ENCODE measurements at regions not wholly inside any gene's neighbourhood (a gene's known extent, or its start where the extent isn't known, plus 50 kb on each side); places are given as distances from the start of the nearest gene placed in this dataset.

GRCh38 chr17:77889866-77890760 is 68.4 kb upstream of the TNRC6C start:
- Mint-ChIP-seq H3K27me3 (peaks cover 9% of the 10 kb centered on the region), H3K9me3 (no peaks in the 10 kb centered on the region), H3K27ac (no peak overlapping the region), H3K36me3 (ENCODE audit: low read depth) (no peaks in the 10 kb centered on the region), H3K4me3 (no peak overlapping the region), H3K4me1 (ENCODE audit: low read depth) (peaks cover 45% of the 10 kb centered on the region)

DNA sequence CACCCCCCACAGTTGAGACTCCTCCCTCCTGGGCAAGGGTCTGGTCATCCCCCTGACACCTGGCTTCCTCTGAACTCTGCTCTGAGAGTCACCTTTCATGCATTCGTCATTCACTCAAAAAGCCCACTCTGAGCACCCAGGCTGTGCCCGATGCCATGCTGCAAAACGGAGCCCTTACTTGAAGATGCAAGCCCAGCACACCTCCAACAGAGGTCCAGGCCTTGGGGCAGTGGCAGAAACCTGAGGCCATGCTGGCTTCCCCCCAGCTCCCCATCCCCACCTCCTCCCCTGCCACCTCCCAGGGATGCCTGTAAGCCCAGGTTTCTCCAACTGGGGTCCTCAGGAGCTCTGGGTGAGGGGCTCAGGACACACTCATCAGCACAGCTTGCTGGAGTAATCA is 67.7 kb upstream of the TNRC6C start:
- Mint-ChIP-seq H3K4me1 (ENCODE audit: low read depth) (peaks cover 43% of the 10 kb centered on the region), H3K27me3 (peaks cover 9% of the 10 kb centered on the region), H3K36me3 (ENCODE audit: low read depth) (no peaks in the 10 kb centered on the region)

GRCh38 chr17:77891602-77892001 is 66.9 kb upstream of the TNRC6C start:
- Mint-ChIP-seq H3K36me3 (ENCODE audit: low read depth) (no peaks in the 10 kb centered on the region), H3K4me1 (ENCODE audit: low read depth) (peaks cover 35% of the 10 kb centered on the region), H3K4me3 (no peak overlapping the region), H3K27me3 (peaks cover 9% of the 10 kb centered on the region), H3K9me3 (no peaks in the 10 kb centered on the region), H3K27ac (no peak overlapping the region)

More for the DNA sequence above, 67.7 kb upstream of the TNRC6C start:
- Mint-ChIP-seq H3K4me3 (no peak overlapping the region), H3K27ac (no peak overlapping the region), H3K9me3 (no peaks in the 10 kb centered on the region)

DNA sequence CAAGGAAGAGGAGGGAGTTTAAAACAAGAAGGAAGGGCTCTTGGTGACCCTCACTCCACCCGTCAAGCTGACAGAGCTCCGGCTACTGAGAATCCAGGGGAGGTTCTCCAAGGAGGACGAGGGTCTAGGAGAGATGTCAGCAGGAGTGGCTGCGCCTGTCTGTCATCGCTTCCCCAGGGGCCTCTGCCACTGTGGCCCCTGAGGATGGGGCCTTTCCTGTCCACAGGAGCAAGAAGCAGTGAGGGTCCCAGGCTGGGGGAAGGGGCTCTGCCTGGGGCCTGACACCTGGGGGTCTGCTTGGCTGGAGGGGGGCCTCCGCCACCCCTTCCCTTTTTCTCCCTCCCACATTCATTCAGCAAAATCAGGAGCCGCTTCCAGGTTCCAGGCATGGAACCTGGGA is 66.5 kb upstream of the TNRC6C start:
- Mint-ChIP-seq H3K27ac (no peak overlapping the region), H3K9me3 (no peaks in the 10 kb centered on the region), H3K4me3 (no peak overlapping the region), H3K27me3 (peaks cover 8% of the 10 kb centered on the region), H3K4me1 (ENCODE audit: low read depth) (peaks cover 31% of the 10 kb centered on the region), H3K36me3 (ENCODE audit: low read depth) (no peaks in the 10 kb centered on the region)

- Mint-ChIP-seq H3K27me3 (peaks cover 2% of the 10 kb centered on the region), H3K9me3 (no peaks in the 10 kb centered on the region), H3K4me3 (no peak overlapping the region), H3K36me3 (ENCODE audit: low read depth) (no peaks in the 10 kb centered on the region), H3K4me1 (ENCODE audit: low read depth) (peaks cover 25% of the 10 kb centered on the region), H3K27ac (no peak overlapping the region)
Measured at GRCh38 chr17:77892469-77893143, 65.9 kb upstream of the TNRC6C start.

- Mint-ChIP-seq H3K4me1 (ENCODE audit: low read depth) (peaks cover 17% of the 10 kb centered on the region), H3K36me3 (ENCODE audit: low read depth) (no peaks in the 10 kb centered on the region), H3K4me3 (no peak overlapping the region), H3K27ac (no peak overlapping the region), H3K9me3 (no peaks in the 10 kb centered on the region), H3K27me3 (peaks cover 2% of the 10 kb centered on the region)
Measured at GRCh38 chr17:77893144-77894044, 65.1 kb upstream of the TNRC6C start.

DNA sequence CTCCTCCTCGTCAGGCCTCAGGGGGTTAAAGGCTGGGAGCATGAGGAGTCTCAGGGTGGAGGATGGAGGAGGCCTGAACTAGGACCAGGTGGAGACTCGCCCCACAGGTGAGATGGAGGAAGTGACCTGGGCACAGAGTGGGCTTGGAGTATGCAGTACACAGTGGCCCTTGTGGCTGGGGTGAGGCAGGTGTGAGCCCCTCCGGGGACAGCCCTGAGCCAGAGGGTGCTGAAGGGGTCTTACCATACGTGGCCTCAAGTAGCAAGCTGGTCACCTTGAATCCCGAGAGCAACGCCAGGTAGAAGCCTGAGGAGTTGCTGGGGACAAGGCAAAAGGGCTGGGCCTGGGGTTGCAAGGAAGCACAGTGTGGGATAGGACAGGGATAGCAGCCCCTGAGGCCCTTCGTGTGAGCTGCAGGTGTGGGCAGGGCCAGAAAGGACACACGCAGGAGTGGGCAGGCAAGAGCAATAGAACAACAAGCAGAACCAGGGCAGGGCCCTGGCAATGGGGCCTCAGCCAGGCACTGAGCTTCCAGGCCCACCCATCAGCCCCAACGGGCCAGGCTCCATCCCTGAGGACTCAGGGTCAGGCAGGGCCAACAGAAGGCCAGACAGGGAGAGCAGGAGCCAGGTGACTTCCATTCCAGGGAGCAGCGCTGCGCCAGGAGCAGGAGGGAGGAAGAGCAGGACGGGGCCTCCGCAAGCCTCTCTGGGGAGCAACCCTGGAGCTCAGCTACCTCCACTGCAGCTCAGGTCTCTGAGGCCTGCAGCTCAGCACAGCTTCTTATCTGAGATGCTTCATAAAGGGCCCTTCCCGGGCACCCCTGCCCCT is 64.2 kb upstream of the TNRC6C start:
- no peaks in the 10 kb centered on the region for H3K36me3 Mint-ChIP-seq (ENCODE audit: low read depth)
- no peaks in the 10 kb centered on the region for H3K9me3 Mint-ChIP-seq
- peaks cover 22% of the 10 kb centered on the region for H3K4me1 Mint-ChIP-seq (ENCODE audit: low read depth)
- no peaks in the 10 kb centered on the region for H3K27me3 Mint-ChIP-seq
- H3K27ac Mint-ChIP-seq, result no peak overlapping the region
- H3K4me3 Mint-ChIP-seq, result no peak overlapping the region

DNA sequence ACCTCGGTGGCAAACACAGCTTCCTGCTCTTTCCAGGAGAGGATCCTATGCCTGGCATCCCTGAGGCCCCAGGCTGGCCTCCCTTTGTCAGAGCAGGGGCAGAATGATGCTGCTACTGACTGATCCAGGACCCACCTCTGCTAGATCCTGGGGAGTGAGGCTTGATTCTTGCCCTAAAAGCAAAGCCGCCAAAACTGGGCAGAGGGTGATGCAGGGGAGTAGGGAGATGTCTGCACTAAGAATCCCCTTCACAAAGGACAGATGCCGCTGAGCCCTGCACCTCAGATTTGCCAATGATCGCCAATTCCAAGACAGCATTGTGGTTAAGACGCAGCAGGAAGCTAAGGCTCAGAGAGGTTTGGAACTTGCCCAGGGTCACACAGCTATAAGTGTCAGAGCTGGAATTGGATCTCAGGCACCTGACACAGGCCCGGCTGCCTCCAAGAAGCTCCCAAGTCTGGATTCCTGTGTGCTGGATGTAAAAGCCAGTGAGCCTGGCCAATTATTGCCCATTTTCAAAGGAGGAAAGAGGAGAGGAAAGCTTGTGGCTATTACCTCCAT is 60.7 kb upstream of the TNRC6C start:
- H3K27ac Mint-ChIP-seq, result no peak overlapping the region
- H3K9me3 Mint-ChIP-seq, result no peaks in the 10 kb centered on the region
- H3K36me3 Mint-ChIP-seq (ENCODE audit: low read depth), result no peaks in the 10 kb centered on the region
- H3K4me3 Mint-ChIP-seq, result no peak overlapping the region
- no peaks in the 10 kb centered on the region for H3K27me3 Mint-ChIP-seq
- peaks cover 20% of the 10 kb centered on the region for H3K4me1 Mint-ChIP-seq (ENCODE audit: low read depth)

DNA sequence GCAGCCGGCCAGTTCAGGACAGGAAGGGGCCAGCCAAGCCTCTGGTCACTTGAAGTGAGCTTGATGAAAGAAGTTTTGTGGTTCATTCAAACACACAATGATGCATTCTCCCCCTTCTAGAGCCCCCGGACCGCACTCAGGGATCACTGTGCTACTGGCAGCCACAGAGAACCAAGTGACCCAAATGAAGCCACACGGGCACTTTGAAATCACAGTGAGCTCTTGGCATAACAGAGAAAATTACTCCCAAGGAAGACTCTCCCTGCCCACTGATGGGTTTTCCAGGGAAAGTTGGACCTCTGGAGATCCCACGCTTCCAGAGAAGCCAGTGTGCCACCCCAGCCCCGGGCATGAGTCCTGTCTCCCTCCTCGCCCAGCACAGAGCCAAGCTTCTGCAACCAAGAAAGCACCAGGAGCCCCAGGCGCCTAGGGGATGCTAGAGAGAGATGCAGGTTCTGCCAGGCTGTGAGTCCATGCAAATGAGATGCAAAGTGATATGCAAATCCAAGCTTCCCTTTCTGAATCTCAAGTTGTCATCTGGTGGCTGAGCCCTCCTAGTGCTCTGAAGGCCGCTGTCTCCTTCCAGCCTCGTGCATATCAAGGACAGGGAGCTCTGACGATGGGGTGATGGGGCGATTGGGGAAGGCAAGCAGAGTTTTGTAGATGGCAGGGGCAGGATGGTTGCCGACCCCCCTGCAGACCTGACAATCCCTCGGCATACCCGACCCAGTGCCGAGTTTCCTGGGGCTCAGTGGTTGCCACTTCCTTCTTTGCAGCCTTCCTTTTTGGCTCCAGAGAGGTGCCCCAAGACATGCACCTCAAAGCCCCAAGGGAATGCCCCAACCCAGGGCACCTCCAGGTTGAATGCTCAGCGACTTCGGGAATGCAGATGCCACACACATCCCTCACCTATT is 59.7 kb upstream of the TNRC6C start:
- H3K27ac Mint-ChIP-seq, result no peak overlapping the region
- H3K4me1 Mint-ChIP-seq (ENCODE audit: low read depth), result peaks cover 11% of the 10 kb centered on the region
- H3K27me3 Mint-ChIP-seq, result no peaks in the 10 kb centered on the region
- H3K36me3 Mint-ChIP-seq (ENCODE audit: low read depth), result no peaks in the 10 kb centered on the region
- no peak overlapping the region for H3K4me3 Mint-ChIP-seq
- no peaks in the 10 kb centered on the region for H3K9me3 Mint-ChIP-seq

- Mint-ChIP-seq H3K4me1 (ENCODE audit: low read depth) (peaks cover 6% of the 10 kb centered on the region), H3K9me3 (no peaks in the 10 kb centered on the region), H3K36me3 (ENCODE audit: low read depth) (no peaks in the 10 kb centered on the region), H3K27me3 (no peaks in the 10 kb centered on the region), H3K27ac (no peak overlapping the region), H3K4me3 (no peak overlapping the region)
Measured at GRCh38 chr17:77899498-77899897, 59.0 kb upstream of the TNRC6C start.

- Mint-ChIP-seq H3K4me1 (ENCODE audit: low read depth) (peaks cover 6% of the 10 kb centered on the region), H3K27ac (no peak overlapping the region), H3K36me3 (ENCODE audit: low read depth) (no peaks in the 10 kb centered on the region), H3K9me3 (no peaks in the 10 kb centered on the region), H3K4me3 (no peak overlapping the region), H3K27me3 (peaks cover 4% of the 10 kb centered on the region)
Measured at GRCh38 chr17:77901481-77901880, 57.0 kb upstream of the TNRC6C start.

- H3K36me3 Mint-ChIP-seq (ENCODE audit: low read depth), result no peaks in the 10 kb centered on the region
- no peaks in the 10 kb centered on the region for H3K9me3 Mint-ChIP-seq
- no peaks in the 10 kb centered on the region for H3K4me1 Mint-ChIP-seq (ENCODE audit: low read depth)
Measured at GRCh38 chr17:77905266-77905665, 53.2 kb upstream of the TNRC6C start.

GRCh38 chr17:77905766-77906165 is 52.7 kb upstream of the TNRC6C start:
- no peaks in the 10 kb centered on the region for H3K4me1 Mint-ChIP-seq (ENCODE audit: low read depth)
- H3K27me3 Mint-ChIP-seq, result peaks cover 8% of the 10 kb centered on the region
- H3K36me3 Mint-ChIP-seq (ENCODE audit: low read depth), result no peaks in the 10 kb centered on the region
- no peaks in the 10 kb centered on the region for H3K9me3 Mint-ChIP-seq
- no peak overlapping the region for H3K27ac Mint-ChIP-seq
- no peak overlapping the region for H3K4me3 Mint-ChIP-seq

More at GRCh38 chr17:77905266-77905665, 53.2 kb upstream of the TNRC6C start:
- H3K27me3 Mint-ChIP-seq, result peaks cover 7% of the 10 kb centered on the region
- H3K27ac Mint-ChIP-seq, result no peak overlapping the region
- no peak overlapping the region for H3K4me3 Mint-ChIP-seq

All from stimulated activated naive CD8-positive, alpha-beta T cell treated with anti-CD3 and anti-CD28 coated beads, Interleukin-15, Interleukin-2, amounts not matched to agents 100 ng/mL and 50 ng/mL, for 24 hours (primary cell).